ENCODE measurements at regions not wholly inside any gene's neighbourhood (a gene's known extent, or its start where the extent isn't known, plus 50 kb on each side); places are given as distances from the start of the nearest gene placed in this dataset.

GRCh38 chr18:64993695-64994094 lies 757.1 kb upstream of the CDH7 start:
- H3K27ac ChIP-seq (ENCODE audit: low read depth, low read length, poor library complexity, severe bottlenecking), result no peak overlapping the region
- no peak overlapping the region for H3K4me2 ChIP-seq (ENCODE audit: low read length)
- no peaks in the 10 kb centered on the region for H3K79me2 ChIP-seq (ENCODE audit: insufficient read depth, low read depth, low read length)
- no peaks in the 10 kb centered on the region for H3K9me2 ChIP-seq (ENCODE audit: insufficient read depth, low read length)
- no TSS peak for BruUV-seq (replicated peaks)
- H4K20me1 ChIP-seq (ENCODE audit: insufficient read depth, low read length), result no peaks in the 10 kb centered on the region
- no peaks in the 10 kb centered on the region for H3K36me3 ChIP-seq (ENCODE audit: insufficient read depth, low read length)
- H3K9me3 ChIP-seq (ENCODE audit: low read length), result no peaks in the 10 kb centered on the region
- POLR2A ChIA-PET, result no interaction called here
- intact Hi-C loops (cut with micrococcal nuclease; ENCODE audit: unreplicated experiment), result no loop called here
- no peak overlapping the region for H3K4me3 ChIP-seq (ENCODE audit: low read depth, low read length, poor library complexity, severe bottlenecking)
- no peak for DNase-seq (ENCODE audit: low spot score)
- no peaks in the 10 kb centered on the region for H3K4me1 ChIP-seq (ENCODE audit: insufficient read depth, low read length, poor library complexity, severe bottlenecking)
- CTCF ChIA-PET (ENCODE audit: unreplicated experiment), result no interaction called here
- H2AFZ ChIP-seq (ENCODE audit: low read length), result no peak overlapping the region
- TF ChIP-seq CTCF (conservative IDR thresholded peaks at IDR 0.05; ENCODE audit: low read length), result no peak
- TF ChIP-seq EZH2phosphoT487 (IDR thresholded peaks at IDR 0.05; ENCODE audit: borderline replicate concordance, low read depth, low read length), result no peak

DNA sequence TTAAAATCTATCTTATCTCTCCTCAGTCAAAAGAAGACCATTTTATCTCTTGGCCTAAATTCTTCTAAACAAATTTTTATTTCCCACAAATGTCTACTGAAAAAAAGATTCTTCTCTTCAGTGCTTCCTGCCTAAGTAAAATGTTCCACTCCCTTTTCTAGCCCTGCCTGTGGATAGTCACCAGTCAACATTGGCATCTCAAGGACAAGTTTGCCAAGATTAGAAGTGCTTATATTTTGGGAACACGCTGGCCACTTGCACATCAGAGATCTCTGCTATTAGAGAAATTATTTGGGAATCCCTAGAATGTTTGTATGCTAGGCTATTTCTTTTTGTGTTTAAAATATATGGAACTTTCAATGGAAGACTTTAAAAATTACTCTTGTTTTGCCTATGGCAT lies 758.2 kb upstream of the CDH7 start:
- intact Hi-C loops (cut with micrococcal nuclease; ENCODE audit: unreplicated experiment), result no loop called here
- H2AFZ ChIP-seq (ENCODE audit: low read length), result no peak overlapping the region
- BruUV-seq (replicated peaks), result no TSS peak
- no peak for DNase-seq (ENCODE audit: low spot score)
- H3K9me2 ChIP-seq (ENCODE audit: insufficient read depth, low read length), result no peaks in the 10 kb centered on the region
- H3K27ac ChIP-seq (ENCODE audit: low read depth, low read length, poor library complexity, severe bottlenecking), result no peak overlapping the region
- no peaks in the 10 kb centered on the region for H4K20me1 ChIP-seq (ENCODE audit: insufficient read depth, low read length)
- no peak overlapping the region for H3K4me2 ChIP-seq (ENCODE audit: low read length)
- H3K36me3 ChIP-seq (ENCODE audit: insufficient read depth, low read length), result no peaks in the 10 kb centered on the region
- no peaks in the 10 kb centered on the region for H3K79me2 ChIP-seq (ENCODE audit: insufficient read depth, low read depth, low read length)
- H3K4me3 ChIP-seq (ENCODE audit: low read depth, low read length, poor library complexity, severe bottlenecking), result no peak overlapping the region
- ChIA-PET POLR2A (no interaction called here), CTCF (ENCODE audit: unreplicated experiment) (no interaction called here)
- H3K9me3 ChIP-seq (ENCODE audit: low read length), result no peaks in the 10 kb centered on the region
- no peaks in the 10 kb centered on the region for H3K4me1 ChIP-seq (ENCODE audit: insufficient read depth, low read length, poor library complexity, severe bottlenecking)
- TF ChIP-seq CTCF (conservative IDR thresholded peaks at IDR 0.05; ENCODE audit: low read length), result no peak
- TF ChIP-seq EZH2phosphoT487 (IDR thresholded peaks at IDR 0.05; ENCODE audit: borderline replicate concordance, low read depth, low read length), result no peak

- TF ChIP-seq CTCF (conservative IDR thresholded peaks at IDR 0.05; ENCODE audit: low read length), result no peak
- no peak for TF ChIP-seq EZH2phosphoT487 (IDR thresholded peaks at IDR 0.05; ENCODE audit: borderline replicate concordance, low read depth, low read length)
- Histone ChIP-seq H3K9me2 (ENCODE audit: insufficient read depth, low read length) (no peaks in the 10 kb centered on the region), H3K4me1 (ENCODE audit: insufficient read depth, low read length, poor library complexity, severe bottlenecking) (no peaks in the 10 kb centered on the region), H2AFZ (ENCODE audit: low read length) (no peak overlapping the region), H3K4me2 (ENCODE audit: low read length) (no peak overlapping the region), H3K27ac (ENCODE audit: low read depth, low read length, poor library complexity, severe bottlenecking) (no peak overlapping the region), H4K20me1 (ENCODE audit: insufficient read depth, low read length) (no peaks in the 10 kb centered on the region), H3K4me3 (ENCODE audit: low read depth, low read length, poor library complexity, severe bottlenecking) (no peak overlapping the region), H3K9me3 (ENCODE audit: low read length) (no peaks in the 10 kb centered on the region), H3K36me3 (ENCODE audit: insufficient read depth, low read length) (no peaks in the 10 kb centered on the region), H3K79me2 (ENCODE audit: insufficient read depth, low read depth, low read length) (no peaks in the 10 kb centered on the region)
- intact Hi-C loops (cut with micrococcal nuclease; ENCODE audit: unreplicated experiment), result no loop called here
- BruUV-seq (replicated peaks), result no TSS peak
- no peak for DNase-seq (ENCODE audit: low spot score)
- ChIA-PET POLR2A (no interaction called here), CTCF (ENCODE audit: unreplicated experiment) (no interaction called here)
These were observed 759.7 kb upstream of the CDH7 start for GRCh38 chr18:64991102-64991501.
